T-cell (primary cell): ENCODE measurements at regions not wholly inside any gene's neighbourhood (a gene's known extent, or its start where the extent isn't known, plus 50 kb on each side); places are given as distances from the start of the nearest gene placed in this dataset.

Experiments used
- ATAC-seq, 4 experiments: fragments of 200-7000 bp in 3 of 4; fragments of 150-1000 bp in 1 of 4; cut with Tn5 transposase; replicated peaks in 1 of 4; 1 replicate in 3 of 4; 2 replicates in 1 of 4; pipeline ENCODE4 v1.10.0; 2021; ENCODE audit warnings: moderate library complexity in 3 of 4, mild to moderate bottlenecking in 2 of 4, moderate number of reproducible peaks in 1 of 4
- CTCF ChIA-PET, 2 donors: fragments of 300-600 bp; sonication (Branson Sonifier 250); formaldehyde crosslinking; loops; one replicate each; lab custom pipeline; 2022; ENCODE audit warnings: antibody characterized with exemption in 2 of 2; lab: Charles Lee
- POLR2A ChIA-PET, 2 donors: fragments of 300-600 bp; sonication (Branson Sonifier 250); formaldehyde crosslinking; loops; one replicate each; lab custom pipeline; 2022; ENCODE audit warnings: antibody characterized with exemption in 2 of 2; lab: Charles Lee
- DNase-seq, 35 experiments: peaks; one replicate each; pipeline versions ENCODE4 v3.0.0 to v3.0.0-alpha.2; 2013 to 2023
- H3K27ac ChIP-seq: one replicate; pipeline ENCODE4 v1.5.1; 2013; ENCODE audit warnings: low read length
- H3K27me3 ChIP-seq, 2 experiments: replicated peaks in 1 of 2; 1 replicate in 1 of 2; 2 replicates in 1 of 2; pipeline versions ENCODE4 v1.6.1 to v1.7.0; 2013; ENCODE audit warnings: low read length in 1 of 2, mixed read lengths in 1 of 2; ENCODE audit not compliant: control insufficient read depth in 2 of 2, insufficient read depth in 2 of 2; ENCODE audit errors: extremely low read depth in 1 of 2
- H3K36me3 ChIP-seq, 2 donors: 1 replicate in 1 of 2; 2 replicates in 1 of 2; pipeline versions ENCODE4 v1.6.1 to v1.7.0; 2013; ENCODE audit warnings: low read length in 1 of 2; ENCODE audit not compliant: control insufficient read depth in 2 of 2, insufficient read depth in 1 of 2; ENCODE audit errors: extremely low read depth in 1 of 2
- H3K4me1 ChIP-seq, 2 experiments: 1 replicate in 1 of 2; 2 replicates in 1 of 2; pipeline versions ENCODE4 v1.6.1 to v1.7.0; 2013; ENCODE audit warnings: low read length in 2 of 2, mixed read lengths in 1 of 2; ENCODE audit not compliant: insufficient read depth in 2 of 2, control insufficient read depth in 1 of 2; ENCODE audit errors: extremely low read depth in 1 of 2
- H3K4me3 ChIP-seq, 2 donors: 1 replicate in 1 of 2; 2 replicates in 1 of 2; pipeline versions ENCODE4 v1.5.1 to v1.7.0; 2013; ENCODE audit warnings: mild to moderate bottlenecking in 2 of 2, low read length in 1 of 2, moderate library complexity in 1 of 2; ENCODE audit not compliant: control insufficient read depth in 1 of 2; ENCODE audit errors: extremely low read depth in 1 of 2
- H3K9me3 ChIP-seq: 2 replicates; pipeline ENCODE4 v1.7.0; 2013
- H3K27ac Mint-ChIP-seq, 2 donors: one replicate each; pipeline ENCODE4 v1.8.0; 2020 to 2021; ENCODE audit warnings: mild to moderate bottlenecking in 2 of 2, mixed read lengths in 2 of 2
- H3K27me3 Mint-ChIP-seq, 2 donors: one replicate each; pipeline ENCODE4 v1.8.0; 2021 to 2022; ENCODE audit warnings: mixed read lengths in 2 of 2
- H3K36me3 Mint-ChIP-seq: one replicate; pipeline ENCODE4 v1.8.0; 2021; ENCODE audit warnings: mixed read lengths
- H3K4me1 Mint-ChIP-seq, 3 donors: one replicate each; pipeline ENCODE4 v1.8.0; 2020 to 2022; ENCODE audit warnings: mixed read lengths in 3 of 3, mild to moderate bottlenecking in 1 of 3
- H3K4me3 Mint-ChIP-seq, 3 donors: one replicate each; pipeline ENCODE4 v1.8.0; 2020 to 2022; ENCODE audit warnings: mild to moderate bottlenecking in 3 of 3, mixed read lengths in 3 of 3, moderate library complexity in 3 of 3
- H3K9me3 Mint-ChIP-seq, 3 donors: one replicate each; pipeline ENCODE4 v1.8.0; 2020 to 2022; ENCODE audit warnings: mixed read lengths in 3 of 3
- WGBS: methylation state at CpG from one replicate; pipeline ENCODE4 v1.1.5; 2013; ENCODE audit warnings: missing lambda C conversion rate; ENCODE audit not compliant: insufficient coverage; 5-methylcytosine and 5-hydroxymethylcytosine counted together

GRCh38 chr6:12560315-12560714, 156.3 kb upstream of the PHACTR1 start:
- WGBS = 88% methylated on average over 2 of the region's 5 CpGs
- H3K27ac ChIP-seq = no peak overlapping the region
- H3K4me1 ChIP-seq = no peaks in the 10 kb centered on the region
- CTCF ChIA-PET = no interaction called here
- no peak overlapping the region for H3K4me3 ChIP-seq
- H3K9me3 ChIP-seq = no peaks in the 10 kb centered on the region
- ATAC-seq (no peak), DNase-seq (no peak)
- no peak overlapping the region for H3K4me3 Mint-ChIP-seq
- POLR2A ChIA-PET = no interaction called here
- H3K36me3 ChIP-seq = no peaks in the 10 kb centered on the region
- H3K27me3 Mint-ChIP-seq = peaks cover 3 to 12% of the 10 kb centered on the region in 2 donors
- H3K4me1 Mint-ChIP-seq = no peaks in the 10 kb centered on the region
- no peaks in the 10 kb centered on the region for H3K36me3 Mint-ChIP-seq
- H3K9me3 Mint-ChIP-seq = peaks cover 7 to 23% (median 14%) of the 10 kb centered on the region in 3 donors
- no peak overlapping the region for H3K27ac Mint-ChIP-seq
- H3K27me3 ChIP-seq = no peaks in the 10 kb centered on the region

DNA sequence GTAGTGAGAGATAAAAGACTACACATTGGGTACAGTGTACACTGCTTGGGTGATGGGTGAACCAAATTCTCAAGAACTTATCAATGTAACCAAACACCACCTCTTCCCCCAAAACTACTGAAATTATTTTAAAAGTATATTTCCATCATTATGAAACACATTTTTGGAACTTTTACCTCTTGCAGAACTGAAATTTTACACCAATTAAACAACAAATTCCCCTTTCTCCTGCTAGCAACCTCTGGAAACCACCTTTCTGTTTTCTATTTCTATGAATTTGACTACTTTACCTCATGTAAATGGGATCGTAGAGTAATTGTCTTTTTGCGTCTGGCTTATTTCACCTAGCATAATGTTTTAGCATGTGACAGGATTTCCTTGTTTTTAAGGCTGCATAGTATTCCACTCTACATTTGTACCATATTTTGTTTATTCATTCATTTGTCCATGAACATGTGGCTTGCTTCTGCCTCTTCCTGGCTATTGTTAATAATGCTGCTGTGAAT, 149.9 kb upstream of the PHACTR1 start:
- H3K4me1 ChIP-seq = no peaks in the 10 kb centered on the region
- no peaks in the 10 kb centered on the region for H3K36me3 ChIP-seq
- H3K4me1 Mint-ChIP-seq = no peaks in the 10 kb centered on the region
- ATAC-seq (no peak), DNase-seq (no peak)
- WGBS = no CpG with 5 or more reads among the region's 2 CpGs
- H3K9me3 Mint-ChIP-seq = peaks cover 5 to 10% (median 6%) of the 10 kb centered on the region in 3 donors
- H3K9me3 ChIP-seq = no peaks in the 10 kb centered on the region
- H3K4me3 ChIP-seq = no peak overlapping the region
- ChIA-PET POLR2A (no interaction called here), CTCF (no interaction called here)
- H3K27me3 ChIP-seq = no peaks in the 10 kb centered on the region
- no peaks in the 10 kb centered on the region for H3K36me3 Mint-ChIP-seq
- H3K27ac ChIP-seq = no peak overlapping the region
- H3K4me3 Mint-ChIP-seq = no peak overlapping the region
- H3K27ac Mint-ChIP-seq = no peak overlapping the region
- H3K27me3 Mint-ChIP-seq = peaks cover 1 to 3% of the 10 kb centered on the region in 2 donors

DNA sequence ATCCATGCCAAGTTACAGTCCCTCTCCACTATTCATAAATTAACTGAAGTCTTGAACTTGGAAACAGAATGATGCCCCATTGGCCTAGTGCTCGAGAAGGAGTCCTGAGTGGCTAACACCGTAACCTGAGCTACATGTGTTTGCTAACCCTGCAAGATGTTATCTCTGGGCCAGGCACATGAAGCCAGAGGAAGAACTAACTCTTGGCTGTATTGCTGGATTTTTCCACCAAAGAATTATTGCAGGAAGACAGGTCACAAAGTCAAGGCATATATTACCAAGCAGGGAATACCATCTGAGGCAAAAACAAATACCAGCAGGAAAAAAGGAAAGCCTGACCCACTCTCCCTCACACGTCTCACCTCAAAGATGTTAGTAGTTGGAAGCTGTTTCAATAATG, 148.9 kb upstream of the PHACTR1 start:
- Histone ChIP-seq H3K4me3 (no peak overlapping the region), H3K27me3 (no peaks in the 10 kb centered on the region), H3K4me1 (no peaks in the 10 kb centered on the region), H3K36me3 (no peaks in the 10 kb centered on the region), H3K9me3 (no peaks in the 10 kb centered on the region), H3K27ac (no peak overlapping the region)
- no peak overlapping the region for H3K4me3 Mint-ChIP-seq
- H3K4me1 Mint-ChIP-seq = no peaks in the 10 kb centered on the region
- POLR2A ChIA-PET = no interaction called here
- no peaks in the 10 kb centered on the region for H3K36me3 Mint-ChIP-seq
- H3K27ac Mint-ChIP-seq = no peak overlapping the region
- ATAC-seq = no peak
- H3K27me3 Mint-ChIP-seq = peaks cover 0 to 3% of the 10 kb centered on the region in 2 donors
- no peak for DNase-seq
- WGBS = 76% methylated on average over 2 of the region's 3 CpGs
- CTCF ChIA-PET = no interaction called here
- H3K9me3 Mint-ChIP-seq = peaks cover 2 to 8% (median 4%) of the 10 kb centered on the region in 3 donors

- no peaks in the 10 kb centered on the region for H3K27me3 Mint-ChIP-seq
- no peak overlapping the region for H3K27ac Mint-ChIP-seq
- no CpG with 5 or more reads among the region's 1 CpG for WGBS
- no peak for DNase-seq
- no peaks in the 10 kb centered on the region for H3K36me3 ChIP-seq
- H3K4me1 ChIP-seq = no peaks in the 10 kb centered on the region
- no peaks in the 10 kb centered on the region for H3K36me3 Mint-ChIP-seq
- peaks cover 0 to 4% (median 0%) of the 10 kb centered on the region in 3 donors for H3K9me3 Mint-ChIP-seq
- H3K27me3 ChIP-seq = no peaks in the 10 kb centered on the region
- ATAC-seq = no peak
- H3K27ac ChIP-seq = no peak overlapping the region
- no peak overlapping the region for H3K4me3 Mint-ChIP-seq
- H3K9me3 ChIP-seq = no peaks in the 10 kb centered on the region
- H3K4me3 ChIP-seq = no peak overlapping the region
- ChIA-PET POLR2A (no interaction called here), CTCF (no interaction called here)
- H3K4me1 Mint-ChIP-seq = no peaks in the 10 kb centered on the region
Observed at GRCh38 chr6:12569646-12570045, 146.9 kb upstream of the PHACTR1 start.

DNA sequence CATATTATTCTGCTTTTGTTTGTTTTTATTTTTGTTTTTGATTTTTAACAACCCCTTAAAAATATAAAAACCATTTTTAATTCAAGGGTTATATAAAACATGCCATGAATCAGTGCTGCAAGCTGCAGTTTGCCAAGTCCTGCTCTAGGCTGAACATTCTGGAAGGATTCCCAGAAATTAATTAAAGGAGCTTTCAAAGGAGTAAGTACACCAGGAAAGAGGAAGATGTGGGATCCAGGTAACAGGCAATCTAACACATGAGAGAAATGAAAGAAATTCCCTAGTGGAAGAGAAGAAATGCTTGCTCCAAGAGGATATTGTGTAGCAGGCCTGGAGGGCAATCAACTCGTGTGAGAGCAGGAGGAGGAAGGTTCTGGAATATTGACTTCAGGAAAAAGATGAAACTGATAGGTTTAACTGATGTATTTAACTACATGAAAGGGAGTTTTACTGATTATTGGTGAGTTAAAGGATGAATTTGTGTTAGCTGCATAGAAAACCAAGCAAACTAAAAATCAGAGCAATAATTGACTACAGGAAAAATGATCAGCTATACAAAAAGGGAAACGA, 146.0 kb upstream of the PHACTR1 start:
- DNase-seq (no peak), ATAC-seq (no peak)
- Histone ChIP-seq H3K27me3 (no peaks in the 10 kb centered on the region), H3K36me3 (no peaks in the 10 kb centered on the region), H3K4me3 (no peak overlapping the region), H3K27ac (no peak overlapping the region), H3K9me3 (no peaks in the 10 kb centered on the region), H3K4me1 (no peaks in the 10 kb centered on the region)
- Mint-ChIP-seq H3K4me1 (no peaks in the 10 kb centered on the region), H3K27me3 (no peaks in the 10 kb centered on the region), H3K9me3 (no peaks in the 10 kb centered on the region), H3K36me3 (no peaks in the 10 kb centered on the region), H3K4me3 (no peak overlapping the region), H3K27ac (no peak overlapping the region)
- POLR2A ChIA-PET = no interaction called here
- WGBS = 25% methylated on average over 1 of the region's 2 CpGs
- CTCF ChIA-PET = no interaction called here

- no peaks in the 10 kb centered on the region for H3K36me3 ChIP-seq
- no peak for ATAC-seq
- Mint-ChIP-seq H3K27ac (no peak overlapping the region), H3K27me3 (no peaks in the 10 kb centered on the region), H3K4me3 (no peak overlapping the region), H3K4me1 (no peaks in the 10 kb centered on the region), H3K9me3 (no peaks in the 10 kb centered on the region), H3K36me3 (no peaks in the 10 kb centered on the region)
- 57% methylated on average over 3 of the region's 4 CpGs for WGBS
- no peak for DNase-seq
- peaks cover 0 to 3% of the 10 kb centered on the region in 2 experiments for H3K27me3 ChIP-seq
- no peaks in the 10 kb centered on the region for H3K9me3 ChIP-seq
- no peaks in the 10 kb centered on the region for H3K4me1 ChIP-seq
- ChIA-PET POLR2A (no interaction called here), CTCF (no interaction called here)
- H3K4me3 ChIP-seq = no peak overlapping the region
- no peak overlapping the region for H3K27ac ChIP-seq
Observed at GRCh38 chr6:12572896-12573827, 143.4 kb upstream of the PHACTR1 start.
